HG03159 (cell line): ENCODE measurements at regions not wholly inside any gene's neighbourhood (a gene's known extent, or its start where the extent isn't known, plus 50 kb on each side); places are given as distances from the start of the nearest gene placed in this dataset.
A peak's percentile ranks its signal among the peaks of the same experiment; 100 is the strongest.

Source experiments
- ATAC-seq: cut with Tn5 transposase; IDR thresholded peaks from one replicate; pipeline ENCODE4 v1.9.1; 2021; ENCODE audit warnings: mild to moderate bottlenecking, moderate library complexity; ENCODE audit not compliant: unreplicated experiment

- ATAC-seq = no peak
Observed at GRCh38 chr2:158049129-158049855, 52.4 kb upstream of the UPP2 start.

GRCh38 chr2:158048327-158048726, 53.3 kb upstream of the UPP2 start:
- ATAC-seq = no peak

- ATAC-seq = no peak
Observed at GRCh38 chr2:158047156-158047611, 54.5 kb upstream of the UPP2 start.

- no peak for ATAC-seq
Observed at GRCh38 chr2:158046121-158046880, 55.4 kb upstream of the UPP2 start.

GRCh38 chr2:158045362-158045761, 56.3 kb upstream of the UPP2 start:
- ATAC-seq = no peak

GRCh38 chr2:158043181-158043948, 58.3 kb upstream of the UPP2 start:
- no peak for ATAC-seq

- ATAC-seq = no peak
Observed at GRCh38 chr2:158042666-158043065, 59.0 kb upstream of the UPP2 start.

GRCh38 chr2:158042245-158042644, 59.4 kb upstream of the UPP2 start:
- ATAC-seq = no peak

- no peak for ATAC-seq
Observed at GRCh38 chr2:158041400-158041799, 60.3 kb upstream of the UPP2 start.

GRCh38 chr2:158038901-158039300, 62.8 kb upstream of the UPP2 start:
- no peak for ATAC-seq

- ATAC-seq = peak; percentile 68
Observed at GRCh38 chr2:158034198-158034866, 67.3 kb upstream of the UPP2 start.

GRCh38 chr2:158031371-158031770, 70.3 kb upstream of the UPP2 start:
- no peak for ATAC-seq

- ATAC-seq = no peak
Observed at GRCh38 chr2:158025255-158025996, 76.2 kb upstream of the UPP2 start.

- ATAC-seq = peak; percentile 92
Observed at GRCh38 chr2:158024288-158024898, 77.3 kb upstream of the UPP2 start.

- ATAC-seq = no peak
Observed at GRCh38 chr2:158022888-158023287, 78.8 kb upstream of the UPP2 start.

GRCh38 chr2:158021226-158021625, 80.5 kb upstream of the UPP2 start:
- ATAC-seq = no peak

- ATAC-seq = no peak
Observed at GRCh38 chr2:158015428-158016076, 86.1 kb upstream of the UPP2 start.

- ATAC-seq = no peak
Observed at GRCh38 chr2:158013891-158014290, 87.8 kb upstream of the UPP2 start.

GRCh38 chr2:158011055-158011771, 90.5 kb upstream of the UPP2 start:
- no peak for ATAC-seq
